T-cell (primary cell): ENCODE measurements at regions not wholly inside any gene's neighbourhood (a gene's known extent, or its start where the extent isn't known, plus 50 kb on each side); places are given as distances from the start of the nearest gene placed in this dataset.

Experiments used
- ATAC-seq, 4 experiments: fragments of 200-7000 bp in 3 of 4; fragments of 150-1000 bp in 1 of 4; cut with Tn5 transposase; replicated peaks in 1 of 4; 1 replicate in 3 of 4; 2 replicates in 1 of 4; pipeline ENCODE4 v1.10.0; 2021; ENCODE audit warnings: moderate library complexity in 3 of 4, mild to moderate bottlenecking in 2 of 4, moderate number of reproducible peaks in 1 of 4
- CTCF ChIA-PET, 2 donors: fragments of 300-600 bp; sonication (Branson Sonifier 250); formaldehyde crosslinking; loops; one replicate each; lab custom pipeline; 2022; ENCODE audit warnings: antibody characterized with exemption in 2 of 2; lab: Charles Lee
- POLR2A ChIA-PET, 2 donors: fragments of 300-600 bp; sonication (Branson Sonifier 250); formaldehyde crosslinking; loops; one replicate each; lab custom pipeline; 2022; ENCODE audit warnings: antibody characterized with exemption in 2 of 2; lab: Charles Lee
- DNase-seq, 35 experiments: peaks; one replicate each; pipeline versions ENCODE4 v3.0.0 to v3.0.0-alpha.2; 2013 to 2023
- H3K27ac ChIP-seq: one replicate; pipeline ENCODE4 v1.5.1; 2013; ENCODE audit warnings: low read length
- H3K27me3 ChIP-seq, 2 experiments: replicated peaks in 1 of 2; 1 replicate in 1 of 2; 2 replicates in 1 of 2; pipeline versions ENCODE4 v1.6.1 to v1.7.0; 2013; ENCODE audit warnings: low read length in 1 of 2, mixed read lengths in 1 of 2; ENCODE audit not compliant: control insufficient read depth in 2 of 2, insufficient read depth in 2 of 2; ENCODE audit errors: extremely low read depth in 1 of 2
- H3K36me3 ChIP-seq, 2 donors: 1 replicate in 1 of 2; 2 replicates in 1 of 2; pipeline versions ENCODE4 v1.6.1 to v1.7.0; 2013; ENCODE audit warnings: low read length in 1 of 2; ENCODE audit not compliant: control insufficient read depth in 2 of 2, insufficient read depth in 1 of 2; ENCODE audit errors: extremely low read depth in 1 of 2
- H3K4me1 ChIP-seq, 2 experiments: 1 replicate in 1 of 2; 2 replicates in 1 of 2; pipeline versions ENCODE4 v1.6.1 to v1.7.0; 2013; ENCODE audit warnings: low read length in 2 of 2, mixed read lengths in 1 of 2; ENCODE audit not compliant: insufficient read depth in 2 of 2, control insufficient read depth in 1 of 2; ENCODE audit errors: extremely low read depth in 1 of 2
- H3K4me3 ChIP-seq, 2 donors: 1 replicate in 1 of 2; 2 replicates in 1 of 2; pipeline versions ENCODE4 v1.5.1 to v1.7.0; 2013; ENCODE audit warnings: mild to moderate bottlenecking in 2 of 2, low read length in 1 of 2, moderate library complexity in 1 of 2; ENCODE audit not compliant: control insufficient read depth in 1 of 2; ENCODE audit errors: extremely low read depth in 1 of 2
- H3K9me3 ChIP-seq: 2 replicates; pipeline ENCODE4 v1.7.0; 2013
- H3K27ac Mint-ChIP-seq, 2 donors: one replicate each; pipeline ENCODE4 v1.8.0; 2020 to 2021; ENCODE audit warnings: mild to moderate bottlenecking in 2 of 2, mixed read lengths in 2 of 2
- H3K27me3 Mint-ChIP-seq, 2 donors: one replicate each; pipeline ENCODE4 v1.8.0; 2021 to 2022; ENCODE audit warnings: mixed read lengths in 2 of 2
- H3K36me3 Mint-ChIP-seq: one replicate; pipeline ENCODE4 v1.8.0; 2021; ENCODE audit warnings: mixed read lengths
- H3K4me1 Mint-ChIP-seq, 3 donors: one replicate each; pipeline ENCODE4 v1.8.0; 2020 to 2022; ENCODE audit warnings: mixed read lengths in 3 of 3, mild to moderate bottlenecking in 1 of 3
- H3K4me3 Mint-ChIP-seq, 3 donors: one replicate each; pipeline ENCODE4 v1.8.0; 2020 to 2022; ENCODE audit warnings: mild to moderate bottlenecking in 3 of 3, mixed read lengths in 3 of 3, moderate library complexity in 3 of 3
- H3K9me3 Mint-ChIP-seq, 3 donors: one replicate each; pipeline ENCODE4 v1.8.0; 2020 to 2022; ENCODE audit warnings: mixed read lengths in 3 of 3
- WGBS: methylation state at CpG from one replicate; pipeline ENCODE4 v1.1.5; 2013; ENCODE audit warnings: missing lambda C conversion rate; ENCODE audit not compliant: insufficient coverage; 5-methylcytosine and 5-hydroxymethylcytosine counted together

DNA sequence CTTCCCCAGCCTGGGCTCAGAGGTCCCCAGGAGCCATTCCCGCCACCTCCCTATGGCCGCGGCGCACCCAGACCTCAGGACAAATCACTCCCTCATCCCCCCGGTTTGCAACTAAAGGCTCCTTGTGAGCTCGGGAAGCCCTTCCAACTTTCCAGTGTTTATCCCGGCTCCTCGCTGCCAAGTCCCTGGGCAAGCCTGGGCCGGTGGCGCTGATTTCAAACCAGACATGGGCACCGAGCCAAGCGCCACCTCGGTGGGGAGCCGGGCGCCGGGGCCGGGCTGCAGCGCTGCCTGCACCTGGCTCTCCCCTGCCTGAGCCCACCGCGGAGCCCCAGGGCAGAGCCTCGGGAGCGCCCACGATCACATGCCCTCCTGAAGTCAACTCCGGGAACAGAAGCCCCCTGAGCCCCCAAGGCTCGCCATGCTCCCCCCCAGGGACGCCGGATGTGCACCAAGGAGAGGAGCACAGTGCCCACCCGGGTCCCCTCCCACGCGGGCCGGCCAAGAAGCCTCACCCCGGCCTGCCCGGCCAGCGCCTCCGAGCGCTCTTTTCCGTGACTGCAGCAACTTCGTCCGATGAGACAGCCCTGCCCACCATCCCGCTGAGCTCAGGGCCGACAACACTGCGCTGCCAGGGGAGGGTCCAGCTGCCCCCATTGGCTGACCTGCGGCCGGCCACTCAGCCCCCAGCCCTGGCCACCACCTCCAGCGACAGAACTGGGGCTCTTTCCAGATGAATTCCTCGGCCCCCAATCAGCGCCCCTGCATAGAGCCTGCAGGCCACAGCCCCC lies 50.0 kb downstream of the NCOR2 start:
- Mint-ChIP-seq H3K36me3 (peaks cover 13% of the 10 kb centered on the region), H3K27me3 (no peaks in the 10 kb centered on the region), H3K4me3 (peak overlapping the region in 1 of 3 donors; percentile 13), H3K9me3 (no peaks in the 10 kb centered on the region), H3K4me1 (peaks cover 19 to 29% (median 26%) of the 10 kb centered on the region in 3 donors), H3K27ac (no peak overlapping the region)
- DNase-seq (no peak), ATAC-seq (no peak)
- CTCF ChIA-PET = no interaction called here
- Histone ChIP-seq H3K4me3 (no peak overlapping the region), H3K36me3 (peaks cover 0 to 13% of the 10 kb centered on the region in 2 donors), H3K4me1 (peaks cover 0 to 25% of the 10 kb centered on the region in 2 experiments), H3K27me3 (no peaks in the 10 kb centered on the region), H3K9me3 (no peaks in the 10 kb centered on the region), H3K27ac (no peak overlapping the region)
- POLR2A ChIA-PET = no interaction called here
- WGBS = 72% methylated on average over 45 of the region's 47 CpGs

DNA sequence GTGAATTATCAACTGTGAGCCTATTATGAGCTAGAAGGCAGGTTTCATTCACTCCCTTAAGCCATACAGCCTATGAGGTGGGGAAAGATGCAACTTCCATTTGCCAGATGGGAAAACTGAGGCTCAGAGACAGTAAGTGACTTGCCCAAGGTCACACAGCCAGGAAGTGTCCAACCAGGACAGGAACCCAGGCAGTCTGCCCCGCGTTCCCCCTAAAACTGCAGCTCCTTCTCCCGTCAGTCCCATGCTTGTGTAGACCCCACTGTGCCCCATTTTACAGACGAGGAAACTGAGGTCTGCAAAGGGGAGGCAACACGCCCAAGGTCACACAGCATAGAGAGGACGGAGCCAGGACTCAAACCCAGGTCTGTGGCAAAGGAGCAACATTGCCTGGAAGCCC lies 50.6 kb downstream of the NCOR2 start:
- ChIA-PET POLR2A (no interaction called here), CTCF (no interaction called here)
- Histone ChIP-seq H3K4me3 (no peak overlapping the region), H3K4me1 (peaks cover 0 to 25% of the 10 kb centered on the region in 2 experiments), H3K36me3 (peaks cover 0 to 16% of the 10 kb centered on the region in 2 donors), H3K9me3 (no peaks in the 10 kb centered on the region), H3K27me3 (no peaks in the 10 kb centered on the region), H3K27ac (no peak overlapping the region)
- Mint-ChIP-seq H3K9me3 (no peaks in the 10 kb centered on the region), H3K36me3 (peaks cover 13% of the 10 kb centered on the region), H3K4me3 (no peak overlapping the region), H3K27me3 (no peaks in the 10 kb centered on the region), H3K4me1 (peaks cover 21 to 33% (median 25%) of the 10 kb centered on the region in 3 donors), H3K27ac (no peak overlapping the region)
- ATAC-seq (no peak), DNase-seq (no peak)
- 97% methylated on average over 6 of the region's 6 CpGs for WGBS

DNA sequence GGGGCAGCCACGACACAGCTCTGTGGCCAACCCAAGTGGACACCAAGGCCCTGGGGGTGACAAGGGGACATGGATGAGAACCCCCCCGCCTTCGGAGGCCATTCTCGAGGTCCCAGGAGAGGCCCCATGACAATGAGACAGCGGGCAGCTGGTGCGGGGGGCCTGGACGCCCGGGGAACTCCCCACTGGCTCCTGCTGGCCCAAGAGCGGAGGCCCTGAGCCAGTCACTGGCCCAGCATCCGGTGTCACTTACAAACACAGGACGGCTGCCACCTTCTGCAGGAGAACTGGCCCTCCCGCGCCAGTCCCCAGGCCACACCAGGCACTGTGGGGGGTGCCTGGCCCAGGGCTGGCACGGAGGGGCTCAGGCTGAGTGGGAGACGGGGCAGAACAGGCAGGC lies 51.4 kb downstream of the NCOR2 start:
- Mint-ChIP-seq H3K27ac (no peak overlapping the region), H3K36me3 (peaks cover 13% of the 10 kb centered on the region), H3K27me3 (no peaks in the 10 kb centered on the region), H3K4me1 (peaks cover 18 to 28% (median 20%) of the 10 kb centered on the region in 3 donors), H3K4me3 (no peak overlapping the region), H3K9me3 (no peaks in the 10 kb centered on the region)
- Histone ChIP-seq H3K27me3 (no peaks in the 10 kb centered on the region), H3K27ac (no peak overlapping the region), H3K4me3 (no peak overlapping the region), H3K36me3 (peaks cover 0 to 19% of the 10 kb centered on the region in 2 donors), H3K9me3 (no peaks in the 10 kb centered on the region), H3K4me1 (peaks cover 0 to 20% of the 10 kb centered on the region in 2 experiments)
- DNase-seq (no peak), ATAC-seq (no peak)
- 88% methylated on average over 13 of the region's 15 CpGs for WGBS
- POLR2A ChIA-PET = no interaction called here
- CTCF ChIA-PET = no interaction called here

DNA sequence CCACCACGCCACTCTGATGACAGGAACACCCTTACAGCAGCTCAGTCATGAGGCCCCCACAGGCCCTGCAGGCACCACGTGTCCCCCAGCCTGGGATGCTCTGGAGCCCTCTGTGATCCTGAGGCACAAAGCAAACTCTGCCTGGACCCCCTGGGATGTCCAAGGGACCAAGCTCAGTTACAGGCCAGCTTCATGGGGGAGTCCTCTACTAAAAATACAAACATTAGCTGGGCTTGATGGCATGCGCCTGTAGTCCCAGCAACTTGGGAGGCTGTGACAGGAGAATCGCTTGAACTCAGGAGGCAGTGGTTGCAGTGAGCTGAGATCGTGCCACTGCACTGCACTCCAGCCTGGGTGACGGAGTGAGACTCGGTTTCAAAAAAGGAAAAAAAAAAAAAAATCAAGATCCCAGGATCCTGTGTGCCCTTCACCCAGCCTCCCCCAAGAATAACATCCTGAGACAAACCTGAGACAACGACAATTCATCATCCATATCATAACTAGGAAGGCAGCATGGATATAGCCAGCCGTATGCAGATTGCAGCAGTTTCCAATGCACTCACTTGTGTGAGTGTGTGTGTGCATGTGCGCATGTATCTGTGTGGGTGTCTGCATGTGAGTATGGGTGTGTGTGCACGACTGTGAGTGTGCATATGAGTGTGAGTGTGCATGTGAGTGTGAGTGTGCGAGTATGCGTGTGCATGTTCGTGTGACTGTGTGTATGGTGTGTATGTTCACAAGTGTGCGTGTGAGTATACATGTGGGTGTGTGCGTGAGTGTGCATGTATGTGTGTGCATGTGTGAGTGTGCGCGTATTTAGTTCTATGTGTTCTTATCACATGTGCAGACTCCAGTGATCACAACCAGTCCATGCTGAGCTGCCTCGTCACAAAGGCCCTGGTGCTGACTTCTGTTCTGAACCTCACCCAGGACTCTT lies 52.1 kb downstream of the NCOR2 start:
- H3K27me3 Mint-ChIP-seq = no peaks in the 10 kb centered on the region
- no peak overlapping the region for H3K4me3 Mint-ChIP-seq
- ChIA-PET POLR2A (interaction anchor here in 1 of 2 donors (0.6 kb wide), 1 partner anchor 10 kb away, joined by 3 read pairs; no protein-coding TSS in a partner anchor), CTCF (interaction anchor here in 1 of 2 donors (0.6 to 0.7 kb wide), 2 partner anchors 212 to 243 kb away, joined by 4 to 5 read pairs; no protein-coding TSS in a partner anchor)
- ATAC-seq (no peak), DNase-seq (no peak)
- H3K27ac Mint-ChIP-seq = no peak overlapping the region
- H3K36me3 Mint-ChIP-seq = peaks cover 13% of the 10 kb centered on the region
- Histone ChIP-seq H3K9me3 (no peaks in the 10 kb centered on the region), H3K4me3 (no peak overlapping the region), H3K27me3 (no peaks in the 10 kb centered on the region), H3K27ac (no peak overlapping the region), H3K36me3 (peaks cover 0 to 19% of the 10 kb centered on the region in 2 donors), H3K4me1 (peaks cover 0 to 20% of the 10 kb centered on the region in 2 experiments)
- no peaks in the 10 kb centered on the region for H3K9me3 Mint-ChIP-seq
- WGBS = 96% methylated on average over 14 of the region's 19 CpGs
- H3K4me1 Mint-ChIP-seq = peaks cover 19 to 28% (median 21%) of the 10 kb centered on the region in 3 donors

DNA sequence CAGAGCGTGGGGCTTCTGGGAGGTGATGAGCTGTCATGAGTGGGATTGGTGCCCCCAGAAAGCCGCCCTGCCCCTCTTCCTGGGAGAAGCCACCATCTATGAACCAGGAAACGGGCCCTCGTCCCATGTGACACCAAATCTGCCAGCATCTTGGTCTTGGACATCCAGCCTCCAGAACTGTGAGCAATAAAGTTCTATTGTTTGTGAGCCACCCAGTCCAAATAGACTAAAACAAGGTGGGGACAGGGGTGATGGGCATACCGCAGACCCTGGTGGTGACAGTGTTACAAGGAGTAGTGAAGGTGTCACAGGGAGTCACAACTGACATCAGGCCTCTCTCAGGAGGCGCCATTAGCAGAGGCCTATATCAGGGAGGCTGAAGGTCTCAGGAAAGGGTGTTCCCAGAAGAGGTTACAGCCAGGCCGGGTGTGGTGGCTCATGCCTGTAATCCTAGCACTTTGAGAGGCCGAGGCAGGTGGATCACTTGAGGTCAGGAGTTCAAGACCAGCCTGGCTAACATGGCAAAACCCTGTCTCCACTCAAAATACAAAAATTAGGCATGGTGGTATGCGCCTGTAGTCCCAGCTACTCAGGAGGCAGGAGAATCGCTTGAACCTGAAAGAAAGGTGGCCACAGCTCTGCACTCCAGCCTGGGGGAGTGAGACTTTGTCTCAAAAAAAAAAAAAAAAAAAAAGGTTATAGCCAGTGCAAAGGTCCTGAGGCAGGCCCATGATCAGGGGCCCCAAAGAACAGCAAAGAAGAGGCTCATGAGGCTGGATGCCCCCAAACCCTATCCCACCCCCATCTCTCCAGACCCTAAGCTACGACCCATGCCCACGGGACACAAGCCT lies 53.0 kb downstream of the NCOR2 start:
- CTCF ChIA-PET = interaction anchor here in 1 of 2 donors (0.6 to 0.7 kb wide), 2 partner anchors 213 to 243 kb away, joined by 4 to 5 read pairs; no protein-coding TSS in a partner anchor
- ATAC-seq = no peak
- Mint-ChIP-seq H3K36me3 (peaks cover 13% of the 10 kb centered on the region), H3K9me3 (no peaks in the 10 kb centered on the region), H3K4me1 (peaks cover 18 to 32% (median 24%) of the 10 kb centered on the region in 3 donors), H3K4me3 (no peak overlapping the region), H3K27me3 (no peaks in the 10 kb centered on the region), H3K27ac (no peak overlapping the region)
- POLR2A ChIA-PET = interaction anchor here in 1 of 2 donors (0.6 kb wide), 1 partner anchor 9 kb away, joined by 3 read pairs; no protein-coding TSS in a partner anchor
- DNase-seq = no peak
- H3K9me3 ChIP-seq = no peaks in the 10 kb centered on the region
- peaks cover 0 to 17% of the 10 kb centered on the region in 2 donors for H3K36me3 ChIP-seq
- peaks cover 0 to 21% of the 10 kb centered on the region in 2 experiments for H3K4me1 ChIP-seq
- H3K27me3 ChIP-seq = no peaks in the 10 kb centered on the region
- no peak overlapping the region for H3K4me3 ChIP-seq
- 93% methylated on average over 6 of the region's 12 CpGs for WGBS
- H3K27ac ChIP-seq = no peak overlapping the region
